Dedifferentiated amniotic fluid mesenchymal stem cell (primary cell): ENCODE measurements at regions not wholly inside any gene's neighbourhood (a gene's known extent, or its start where the extent isn't known, plus 50 kb on each side); places are given as distances from the start of the nearest gene placed in this dataset.
"Not testable (repeated sequence)": the region's sequence is repeated elsewhere in the genome, so short reads cannot be mapped to it uniquely, and the experiment has no call there.

ENCODE experiments used
- DNase-seq: peaks from one replicate; pipeline ENCODE4 v3.0.0-alpha.2; 2016; ENCODE audit errors: extremely low spot score

- no peak for DNase-seq
These were observed 97.2 kb downstream of the NOG start for GRCh38 chr17:56690441-56691291.

GRCh38 chr17:56694825-56695224 lies 101.3 kb downstream of the NOG start:
- DNase-seq = peak; percentile 19

GRCh38 chr17:56697190-56697589 lies 103.7 kb downstream of the NOG start:
- no peak for DNase-seq

GRCh38 chr17:56699186-56699894 lies 105.8 kb downstream of the NOG start:
- DNase-seq = peak; percentile 91

GRCh38 chr17:56700919-56701420 lies 107.5 kb downstream of the NOG start:
- no peak for DNase-seq

- DNase-seq = no peak
These were observed 114.1 kb downstream of the NOG start for GRCh38 chr17:56707312-56708219.

GRCh38 chr17:56708220-56708558 lies 114.7 kb downstream of the NOG start:
- peak; percentile 17 for DNase-seq

- DNase-seq = no peak
These were observed 115.3 kb downstream of the NOG start for GRCh38 chr17:56708670-56709410.

DNA sequence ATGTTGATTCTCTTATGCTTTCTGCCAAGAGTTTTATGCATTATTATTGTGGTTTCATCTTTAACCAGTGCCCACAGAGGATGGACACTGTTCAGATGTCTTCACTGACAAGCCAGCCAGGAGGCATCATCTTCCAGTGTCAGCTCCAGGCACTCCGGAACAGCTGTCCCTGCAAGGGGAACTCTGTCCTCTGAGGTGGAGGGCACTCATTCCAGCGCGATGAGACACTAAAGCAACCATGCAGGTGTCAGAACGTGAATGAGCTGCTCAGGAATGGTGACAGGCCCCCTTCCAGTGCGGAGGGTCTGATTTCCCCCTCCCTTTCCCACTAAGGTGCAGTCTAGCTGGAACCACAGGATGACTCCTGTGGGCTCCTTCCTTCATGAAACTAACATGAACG lies 117.5 kb downstream of the NOG start:
- no peak for DNase-seq

- DNase-seq = peak; percentile 84
These were observed 117.9 kb downstream of the C17orf67 start for GRCh38 chr17:56715613-56716357.

GRCh38 chr17:56717471-56717870 lies 116.2 kb downstream of the C17orf67 start:
- DNase-seq = no peak

DNA sequence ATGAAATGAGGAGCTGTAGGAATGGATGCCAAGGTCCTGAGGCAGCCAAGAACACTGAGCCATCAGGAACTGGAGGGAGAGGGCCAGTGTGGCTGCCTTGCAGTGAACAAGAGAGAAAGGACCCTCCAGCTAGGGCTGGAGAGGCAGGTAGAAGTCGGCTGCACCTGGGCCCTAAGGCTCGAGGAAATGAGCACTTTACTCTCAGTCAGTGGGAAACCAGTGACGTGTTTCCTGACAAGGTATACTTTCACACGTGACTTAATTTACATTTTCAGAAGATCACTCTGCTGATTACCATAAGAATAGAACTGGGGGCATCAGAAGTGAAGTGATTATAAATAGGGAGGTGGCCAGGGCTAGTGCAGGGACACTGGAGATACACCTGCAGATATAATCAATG lies 115.2 kb downstream of the C17orf67 start:
- no peak for DNase-seq

DNA sequence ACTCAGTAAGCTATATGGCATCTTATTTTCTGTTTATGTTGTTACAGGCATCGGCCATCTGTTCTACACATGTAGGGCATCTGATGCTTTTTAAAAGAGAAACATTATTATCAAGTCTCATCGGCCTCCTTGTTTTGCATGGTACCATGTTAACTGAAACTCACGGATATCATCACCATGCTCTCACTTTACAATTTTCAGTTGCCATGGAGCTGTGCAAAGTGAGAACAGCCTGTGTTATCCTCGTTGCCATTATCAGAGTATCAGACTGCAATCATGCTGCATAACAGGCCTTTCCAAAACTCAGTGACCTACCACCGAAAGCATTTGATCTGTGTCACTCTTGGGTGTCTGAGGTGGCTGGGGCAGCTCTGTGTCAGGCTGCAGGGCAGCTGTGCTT lies 110.3 kb downstream of the C17orf67 start:
- DNase-seq = no peak

DNA sequence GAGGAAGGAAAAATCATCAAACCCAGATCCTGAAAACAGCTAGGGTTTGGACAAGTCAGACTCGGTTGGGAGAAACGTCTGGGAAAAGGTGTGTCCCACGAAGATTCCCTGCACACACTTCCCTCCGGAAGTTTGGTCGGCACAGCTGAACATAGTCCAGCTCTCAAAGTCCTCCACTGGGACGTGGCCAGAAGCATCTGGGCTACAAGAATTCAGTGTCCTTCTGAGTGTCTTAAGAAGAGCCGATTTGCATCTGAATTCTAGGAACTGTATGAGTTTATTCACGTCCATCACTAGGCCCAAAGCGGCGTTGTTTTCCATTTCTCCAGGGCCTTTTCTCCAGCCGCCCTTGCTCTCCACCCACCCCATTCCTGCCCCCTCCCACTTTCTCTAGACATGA lies 109.1 kb downstream of the C17orf67 start:
- DNase-seq = no peak

DNA sequence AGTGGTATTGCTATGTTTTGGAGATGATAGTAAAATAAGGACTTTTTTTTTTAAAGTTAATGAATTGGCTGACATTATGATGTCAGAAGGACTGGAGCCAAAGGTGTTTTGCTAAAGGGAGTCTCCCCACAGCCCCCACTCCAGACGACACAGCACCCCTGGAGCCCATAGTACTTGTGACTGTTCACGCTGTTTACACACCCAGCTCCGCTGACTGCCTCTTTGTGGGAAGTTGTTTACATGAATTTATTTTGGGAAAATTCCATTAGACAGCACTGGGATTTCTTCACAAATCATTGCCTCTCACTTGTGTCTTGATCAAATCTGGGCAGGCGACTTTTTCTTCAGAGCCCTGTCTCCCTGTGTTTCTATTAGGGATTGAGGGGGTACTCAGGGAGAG lies 108.6 kb downstream of the C17orf67 start:
- DNase-seq = no peak

GRCh38 chr17:56727876-56728617 lies 105.7 kb downstream of the C17orf67 start:
- DNase-seq = no peak

DNA sequence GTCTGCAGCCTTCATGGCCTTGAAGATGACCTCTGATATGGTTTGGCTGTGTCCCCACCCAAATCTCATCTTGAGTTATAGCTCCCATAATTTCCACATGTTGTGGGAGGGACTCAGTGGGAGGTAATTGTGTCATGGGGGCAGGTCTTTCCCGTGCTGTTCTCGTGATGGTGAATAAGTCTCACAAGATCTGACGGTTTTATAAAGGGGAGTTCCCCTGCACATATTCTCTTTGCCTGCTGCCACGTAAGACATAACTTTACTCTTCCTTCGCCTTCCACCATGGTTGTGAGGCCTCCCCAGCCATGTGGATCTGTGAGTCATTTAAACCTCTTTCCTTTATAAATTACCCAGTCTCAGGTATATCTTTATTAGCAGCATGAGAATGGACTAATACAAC lies 102.6 kb downstream of the C17orf67 start:
- not testable (repeated sequence) for DNase-seq

DNA sequence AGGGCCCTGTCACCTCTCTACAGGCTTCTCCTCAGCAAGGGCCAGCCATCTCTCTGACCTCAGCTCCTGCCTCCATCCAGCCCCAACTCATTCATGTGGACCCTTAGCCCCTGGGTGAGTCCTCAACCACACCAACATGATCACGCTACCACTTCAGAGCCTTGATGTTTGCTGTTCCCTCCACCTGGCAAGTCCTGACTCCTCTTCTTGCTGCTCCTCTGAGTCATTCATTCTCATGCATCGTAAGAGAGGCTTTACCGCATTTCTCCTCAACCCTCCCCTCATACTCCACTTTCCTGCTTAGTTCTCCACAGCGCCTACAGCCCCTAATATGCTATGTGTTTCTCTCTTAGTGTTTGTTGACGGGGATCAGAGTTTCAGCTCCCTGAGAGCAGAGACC lies 99.9 kb downstream of the C17orf67 start:
- DNase-seq = no peak

DNA sequence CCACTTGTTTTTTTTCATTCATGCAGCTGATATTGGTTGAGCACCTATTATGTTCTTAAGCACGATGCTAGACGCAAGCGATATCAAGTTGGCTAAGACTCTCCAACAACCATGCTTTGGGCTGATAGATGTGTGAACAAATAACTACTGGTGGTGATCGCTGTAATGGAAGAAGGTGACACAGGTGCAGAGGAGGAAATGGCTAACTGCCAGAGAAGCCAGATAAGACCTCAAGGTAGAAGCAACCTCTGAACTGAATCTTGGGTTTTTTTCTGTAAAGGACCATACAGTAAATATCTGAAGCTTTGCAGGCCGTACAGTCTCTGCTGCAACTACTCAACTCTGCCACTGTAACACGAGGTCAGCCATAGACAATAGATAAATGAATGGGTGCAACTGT lies 97.9 kb downstream of the C17orf67 start:
- no peak for DNase-seq
